Body of pancreas (tissue), 4 donors: ENCODE measurements at regions not wholly inside any gene's neighbourhood (a gene's known extent, or its start where the extent isn't known, plus 50 kb on each side); places are given as distances from the start of the nearest gene placed in this dataset.

Experiments used
- POLR2A ChIP-seq, 3 donors: fragments of 450-650 bp; IDR thresholded peaks; one replicate each; pipeline ENCODE4 v1.6.1; 2016; ENCODE audit warnings: antibody characterized with exemption in 3 of 3, mild to moderate bottlenecking in 2 of 3
- TF ChIP-seq, protein P1 (sequence below), 7 experiments: fragments of 450-650 bp in 4 of 7; fragments of 200-600 bp in 3 of 7; sonication (generic) in 3 of 7; IDR thresholded peaks; one replicate each; pipeline ENCODE4 v1.5.1; 2016 to 2019; ENCODE audit warnings: antibody characterized with exemption in 7 of 7

DNA sequence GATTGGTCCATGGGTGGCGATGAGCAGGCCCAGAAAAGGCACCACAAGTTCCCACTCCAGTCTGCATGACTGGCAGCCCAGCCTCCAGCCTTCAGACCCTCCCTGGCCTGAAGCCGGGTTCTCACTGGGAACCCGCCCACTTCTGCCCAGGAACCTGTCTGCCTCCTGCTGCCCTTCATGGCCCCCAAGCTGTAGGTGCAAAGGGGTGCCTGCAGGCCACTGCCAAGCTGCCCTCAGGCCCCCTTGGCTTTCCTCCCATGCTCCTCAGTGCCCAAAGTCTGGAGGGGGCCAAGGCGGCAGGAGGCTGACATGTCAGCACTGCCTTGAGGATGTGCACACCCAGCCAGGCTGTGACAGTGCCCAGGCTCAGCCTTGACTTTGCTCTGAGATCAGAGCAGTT lies 488.5 kb upstream of the THBS1 start:
- TF ChIP-seq, protein P1, sequence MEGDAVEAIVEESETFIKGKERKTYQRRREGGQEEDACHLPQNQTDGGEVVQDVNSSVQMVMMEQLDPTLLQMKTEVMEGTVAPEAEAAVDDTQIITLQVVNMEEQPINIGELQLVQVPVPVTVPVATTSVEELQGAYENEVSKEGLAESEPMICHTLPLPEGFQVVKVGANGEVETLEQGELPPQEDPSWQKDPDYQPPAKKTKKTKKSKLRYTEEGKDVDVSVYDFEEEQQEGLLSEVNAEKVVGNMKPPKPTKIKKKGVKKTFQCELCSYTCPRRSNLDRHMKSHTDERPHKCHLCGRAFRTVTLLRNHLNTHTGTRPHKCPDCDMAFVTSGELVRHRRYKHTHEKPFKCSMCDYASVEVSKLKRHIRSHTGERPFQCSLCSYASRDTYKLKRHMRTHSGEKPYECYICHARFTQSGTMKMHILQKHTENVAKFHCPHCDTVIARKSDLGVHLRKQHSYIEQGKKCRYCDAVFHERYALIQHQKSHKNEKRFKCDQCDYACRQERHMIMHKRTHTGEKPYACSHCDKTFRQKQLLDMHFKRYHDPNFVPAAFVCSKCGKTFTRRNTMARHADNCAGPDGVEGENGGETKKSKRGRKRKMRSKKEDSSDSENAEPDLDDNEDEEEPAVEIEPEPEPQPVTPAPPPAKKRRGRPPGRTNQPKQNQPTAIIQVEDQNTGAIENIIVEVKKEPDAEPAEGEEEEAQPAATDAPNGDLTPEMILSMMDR (IDR thresholded peaks at IDR 0.05) = no peak
- TF ChIP-seq POLR2A (IDR thresholded peaks at IDR 0.05) = no peak
